ENCODE measurements at regions not wholly inside any gene's neighbourhood (a gene's known extent, or its start where the extent isn't known, plus 50 kb on each side); places are given as distances from the start of the nearest gene placed in this dataset.
"Not testable (repeated sequence)": the region's sequence is repeated elsewhere in the genome, so short reads cannot be mapped to it uniquely, and the experiment has no call there.

- no peak for DNase-seq (ENCODE audit: low read depth)
- no peak for TF ChIP-seq CTCF (IDR thresholded peaks at IDR 0.05; ENCODE audit: insufficient read depth, low read depth, low read length)
- H3K4me3 ChIP-seq (ENCODE audit: low read depth, low read length), result no peak overlapping the region
These were observed 1046.7 kb downstream of the HACE1 start for GRCh38 chr6:103812970-103813369.

GRCh38 chr6:103801901-103802479 lies 1057.7 kb downstream of the HACE1 start:
- DNase-seq (ENCODE audit: low read depth); H3K4me3 ChIP-seq (ENCODE audit: low read depth, low read length): not testable (repeated sequence)

- no peak for TF ChIP-seq CTCF (IDR thresholded peaks at IDR 0.05; ENCODE audit: insufficient read depth, low read depth, low read length)
- no peak for DNase-seq (ENCODE audit: low read depth)
- H3K4me3 ChIP-seq (ENCODE audit: low read depth, low read length), result no peak overlapping the region
These were observed 1059.6 kb downstream of the HACE1 start for GRCh38 chr6:103799971-103800670.

GRCh38 chr6:103798166-103798565 lies 1061.6 kb downstream of the HACE1 start:
- no peak for DNase-seq (ENCODE audit: low read depth)
- no peak for TF ChIP-seq CTCF (IDR thresholded peaks at IDR 0.05; ENCODE audit: insufficient read depth, low read depth, low read length)
- H3K4me3 ChIP-seq (ENCODE audit: low read depth, low read length), result no peak overlapping the region

GRCh38 chr6:103797738-103798137 lies 1062.0 kb downstream of the HACE1 start:
- TF ChIP-seq CTCF (IDR thresholded peaks at IDR 0.05; ENCODE audit: insufficient read depth, low read depth, low read length), result no peak

GRCh38 chr6:103791458-103791857 lies 1068.3 kb downstream of the HACE1 start:
- TF ChIP-seq CTCF (IDR thresholded peaks at IDR 0.05; ENCODE audit: insufficient read depth, low read depth, low read length), result no peak

More at GRCh38 chr6:103797738-103798137, 1062.0 kb downstream of the HACE1 start:
- H3K4me3 ChIP-seq (ENCODE audit: low read depth, low read length), result no peak overlapping the region
- DNase-seq (ENCODE audit: low read depth), result no peak

GRCh38 chr6:103784117-103784516 lies 1075.6 kb downstream of the HACE1 start:
- TF ChIP-seq CTCF (IDR thresholded peaks at IDR 0.05; ENCODE audit: insufficient read depth, low read depth, low read length), result no peak
- DNase-seq (ENCODE audit: low read depth), result no peak
- no peak overlapping the region for H3K4me3 ChIP-seq (ENCODE audit: low read depth, low read length)

More at GRCh38 chr6:103791458-103791857, 1068.3 kb downstream of the HACE1 start:
- no peak overlapping the region for H3K4me3 ChIP-seq (ENCODE audit: low read depth, low read length)
- DNase-seq (ENCODE audit: low read depth), result no peak

Measured in fibroblast of villous mesenchyme (primary cell).